GM21737 (cell line): ENCODE measurements at regions not wholly inside any gene's neighbourhood (a gene's known extent, or its start where the extent isn't known, plus 50 kb on each side); places are given as distances from the start of the nearest gene placed in this dataset.

Experiments
- ATAC-seq: cut with Tn5 transposase; IDR thresholded peaks from one replicate; pipeline ENCODE4 v1.9.1; 2021; ENCODE audit warnings: mild to moderate bottlenecking, moderate library complexity; ENCODE audit not compliant: unreplicated experiment

- no peak for ATAC-seq
Measured at GRCh38 chr20:23155141-23155590, 69.0 kb upstream of the CD93 start.

- ATAC-seq, result no peak
Measured at GRCh38 chr20:23153696-23154341, 67.7 kb upstream of the CD93 start.

GRCh38 chr20:23152902-23153301, 66.8 kb upstream of the CD93 start:
- no peak for ATAC-seq

GRCh38 chr20:23152308-23152892, 66.3 kb upstream of the CD93 start:
- no peak for ATAC-seq

GRCh38 chr20:23151885-23152284, 65.8 kb upstream of the CD93 start:
- ATAC-seq, result no peak

- ATAC-seq, result no peak
Measured at GRCh38 chr20:23151008-23151703, 65.0 kb upstream of the CD93 start.

- no peak for ATAC-seq
Measured at GRCh38 chr20:23150304-23151007, 64.3 kb upstream of the CD93 start.

GRCh38 chr20:23149623-23150279, 63.6 kb upstream of the CD93 start:
- no peak for ATAC-seq

GRCh38 chr20:23148731-23149570, 62.8 kb upstream of the CD93 start:
- no peak for ATAC-seq

- ATAC-seq, result no peak
Measured at GRCh38 chr20:23147964-23148730, 62.0 kb upstream of the CD93 start.

- no peak for ATAC-seq
Measured at GRCh38 chr20:23147647-23147963, 61.5 kb upstream of the CD93 start.

GRCh38 chr20:23146857-23147637, 60.9 kb upstream of the CD93 start:
- no peak for ATAC-seq

GRCh38 chr20:23146181-23146580, 60.1 kb upstream of the CD93 start:
- no peak for ATAC-seq

GRCh38 chr20:23145281-23145700, 59.2 kb upstream of the CD93 start:
- no peak for ATAC-seq

GRCh38 chr20:23144856-23145255, 58.7 kb upstream of the CD93 start:
- no peak for ATAC-seq

GRCh38 chr20:23143986-23144690, 58.0 kb upstream of the CD93 start:
- ATAC-seq, result no peak

GRCh38 chr20:23143098-23143497, 57.0 kb upstream of the CD93 start:
- no peak for ATAC-seq
